Dendritic cell treated with granulocyte-macrophage colony-stimulating factor and Interleukin-4, amounts not matched to agents 40 ng/mL and 50 ng/mL, for 4 days (primary cell): ENCODE measurements at regions not wholly inside any gene's neighbourhood (a gene's known extent, or its start where the extent isn't known, plus 50 kb on each side); places are given as distances from the start of the nearest gene placed in this dataset.
"Not testable (repeated sequence)": the region's sequence is repeated elsewhere in the genome, so short reads cannot be mapped to it uniquely, and the experiment has no call there.

ENCODE experiments used
- H3K27ac Mint-ChIP-seq: one replicate; pipeline ENCODE4 v1.8.0; 2022; ENCODE audit warnings: mild to moderate bottlenecking, mixed read lengths
- H3K27me3 Mint-ChIP-seq: one replicate; pipeline ENCODE4 v1.8.0; 2022; ENCODE audit warnings: mild to moderate bottlenecking, mixed read lengths
- H3K36me3 Mint-ChIP-seq: one replicate; pipeline ENCODE4 v1.8.0; 2022; ENCODE audit warnings: low read depth, mixed read lengths
- H3K4me1 Mint-ChIP-seq: one replicate; pipeline ENCODE4 v1.8.0; 2022; ENCODE audit warnings: low read depth, mixed read lengths
- H3K4me3 Mint-ChIP-seq: one replicate; pipeline ENCODE4 v1.8.0; 2022; ENCODE audit warnings: mild to moderate bottlenecking, moderate library complexity, mixed read lengths
- H3K9me3 Mint-ChIP-seq: one replicate; pipeline ENCODE4 v1.8.0; 2022; ENCODE audit warnings: mixed read lengths
- intact Hi-C: fragments of 100-400 bp; cut with micrococcal nuclease; formaldehyde crosslinking; loops from one replicate; pipeline ENCODE4 v1.15.0; 2022

DNA sequence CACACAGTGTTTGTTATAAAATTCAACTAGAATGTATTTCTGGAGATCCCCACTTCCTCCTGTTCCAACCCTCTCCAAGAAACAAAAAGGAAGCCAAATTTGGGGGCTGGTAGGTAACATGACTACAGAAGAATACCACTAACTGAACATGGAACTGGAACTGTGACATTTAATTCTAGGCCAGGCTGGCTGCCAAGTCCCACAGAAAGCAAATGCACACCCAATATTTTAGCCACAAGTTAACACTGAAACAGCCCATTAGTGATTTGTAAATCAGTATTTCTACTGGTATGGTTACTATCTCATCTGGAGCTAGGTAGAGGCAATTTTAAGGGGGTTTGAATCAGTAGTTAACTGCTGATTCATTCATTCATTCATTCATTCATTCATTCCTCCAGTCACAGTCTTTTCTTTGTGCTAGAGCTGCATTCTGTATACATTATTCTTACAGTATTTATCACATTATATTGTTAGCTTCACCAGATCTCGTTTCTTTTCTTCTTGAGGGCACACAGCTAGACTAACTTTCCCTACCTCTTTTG is 131.7 kb upstream of the GDNF start:
- Mint-ChIP-seq H3K36me3 (no peaks in the 10 kb centered on the region), H3K4me1 (no peaks in the 10 kb centered on the region), H3K27me3 (no peaks in the 10 kb centered on the region), H3K9me3 (peaks cover 4% of the 10 kb centered on the region), H3K4me3 (no peak overlapping the region), H3K27ac (no peak overlapping the region)
- intact Hi-C loops = no loop called here

DNA sequence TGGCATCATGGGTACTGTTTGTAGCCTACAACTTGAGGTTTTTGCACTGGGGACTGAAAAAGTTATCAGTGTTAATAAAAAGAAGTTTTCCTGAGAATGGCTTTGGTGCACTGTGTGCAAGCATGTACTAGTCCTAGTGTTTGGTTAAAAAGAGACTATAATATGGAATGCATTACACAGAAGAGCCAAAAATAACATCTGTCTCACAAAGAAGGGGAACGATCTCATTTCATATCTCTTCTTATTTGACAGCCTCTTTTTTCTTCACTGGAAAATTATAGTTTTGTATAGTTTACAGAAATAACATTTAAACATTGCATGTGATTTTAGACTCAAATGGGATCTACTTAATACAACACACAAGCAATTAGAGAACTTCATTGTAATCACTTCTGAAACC is 127.0 kb upstream of the GDNF start:
- no peaks in the 10 kb centered on the region for H3K4me1 Mint-ChIP-seq
- no peak overlapping the region for H3K4me3 Mint-ChIP-seq
- intact Hi-C loops = no loop called here

DNA sequence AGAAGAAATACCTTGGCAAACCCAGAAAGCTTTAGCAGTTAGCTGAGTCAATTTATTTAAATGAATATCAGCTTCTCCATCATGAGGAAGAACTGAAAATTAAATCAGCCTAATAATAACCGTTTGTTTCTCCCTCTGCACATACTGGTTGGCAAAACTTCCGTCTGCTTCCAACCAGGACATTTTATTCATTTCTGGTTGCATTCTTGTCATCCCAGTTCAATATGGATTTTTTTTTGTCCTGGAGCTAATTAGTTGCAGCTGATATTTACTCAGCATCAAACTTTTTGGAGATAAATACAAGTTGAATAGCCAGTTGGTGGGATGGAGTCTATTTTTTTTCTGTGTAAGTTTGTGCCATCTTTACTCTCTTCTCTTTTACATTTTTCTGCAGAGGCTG is 126.5 kb upstream of the GDNF start:
- Mint-ChIP-seq H3K4me3 (no peak overlapping the region), H3K4me1 (no peaks in the 10 kb centered on the region), H3K27ac (no peak overlapping the region), H3K9me3 (no peaks in the 10 kb centered on the region), H3K36me3 (no peaks in the 10 kb centered on the region), H3K27me3 (no peaks in the 10 kb centered on the region)
- intact Hi-C loops = no loop called here

More for the DNA sequence above, 127.0 kb upstream of the GDNF start:
- Mint-ChIP-seq H3K27me3 (no peaks in the 10 kb centered on the region), H3K27ac (no peak overlapping the region), H3K36me3 (no peaks in the 10 kb centered on the region), H3K9me3 (no peaks in the 10 kb centered on the region)

DNA sequence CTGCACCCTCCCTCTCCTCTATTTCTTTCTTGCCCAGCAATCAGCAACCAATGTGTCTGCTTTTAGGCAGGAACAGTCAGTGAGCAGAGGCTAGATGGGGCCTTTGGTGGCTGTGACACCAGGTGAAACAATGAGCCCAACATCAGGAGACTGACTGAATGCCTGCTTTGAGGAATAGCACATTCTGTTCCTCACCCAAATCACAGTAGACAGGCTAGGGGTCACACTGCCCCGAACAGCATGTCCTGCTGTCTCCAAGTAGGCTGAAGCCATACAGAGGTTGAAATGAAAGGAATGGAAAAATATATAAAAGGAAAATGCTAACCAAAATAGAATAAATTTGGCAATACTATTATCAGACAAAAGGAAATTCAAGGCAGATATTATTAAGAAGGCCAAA is 122.5 kb upstream of the GDNF start:
- H3K4me1 Mint-ChIP-seq = no peaks in the 10 kb centered on the region
- no peaks in the 10 kb centered on the region for H3K36me3 Mint-ChIP-seq
- H3K27me3 Mint-ChIP-seq = no peaks in the 10 kb centered on the region
- H3K4me3 Mint-ChIP-seq = no peak overlapping the region
- H3K9me3 Mint-ChIP-seq = peaks cover 30% of the 10 kb centered on the region
- H3K27ac Mint-ChIP-seq = no peak overlapping the region
- intact Hi-C loops = no loop called here

DNA sequence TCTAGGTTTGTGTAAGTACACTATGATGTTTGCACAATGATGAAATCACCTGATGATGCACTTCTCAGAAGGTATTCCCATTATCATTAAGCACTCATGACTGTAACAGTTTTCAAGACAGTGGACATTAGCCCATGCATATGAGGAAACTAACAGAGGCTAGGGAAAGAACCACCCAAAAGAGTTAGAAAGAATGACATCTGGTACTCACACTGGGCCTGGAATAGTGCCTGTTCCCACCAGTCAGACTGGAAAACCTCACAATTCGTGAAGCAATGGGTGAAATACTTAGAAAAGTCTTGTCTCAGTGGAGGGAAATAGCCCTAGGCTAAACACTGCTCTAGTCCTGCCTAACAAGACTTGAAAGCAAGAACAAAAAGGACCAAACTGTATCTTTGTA is 117.4 kb upstream of the GDNF start:
- no peaks in the 10 kb centered on the region for H3K4me1 Mint-ChIP-seq
- H3K27me3 Mint-ChIP-seq = no peaks in the 10 kb centered on the region
- no peak overlapping the region for H3K27ac Mint-ChIP-seq
- peaks cover 31% of the 10 kb centered on the region for H3K9me3 Mint-ChIP-seq
- H3K36me3 Mint-ChIP-seq = no peaks in the 10 kb centered on the region
- intact Hi-C loops = no loop called here
- H3K4me3 Mint-ChIP-seq = no peak overlapping the region

DNA sequence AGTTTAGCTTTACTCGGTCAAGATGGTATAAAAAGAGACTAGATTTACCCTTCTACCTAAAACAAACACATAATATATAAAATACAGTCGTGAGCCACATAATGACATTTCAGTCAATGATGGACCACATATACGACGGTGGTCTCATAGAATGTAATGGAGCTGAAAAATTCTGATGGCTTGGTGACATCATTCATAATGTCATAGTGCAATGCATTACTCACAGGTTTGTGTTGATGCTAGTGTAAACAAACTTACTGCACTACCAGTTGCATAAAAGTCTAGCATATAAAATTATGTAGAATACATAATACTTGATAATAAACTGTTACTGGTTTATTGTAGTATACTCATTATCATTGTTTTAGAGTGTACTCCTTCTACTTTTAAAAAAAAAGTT is 115.9 kb upstream of the GDNF start:
- H3K27ac Mint-ChIP-seq = no peak overlapping the region
- H3K36me3 Mint-ChIP-seq = no peaks in the 10 kb centered on the region
- no peak overlapping the region for H3K4me3 Mint-ChIP-seq
- intact Hi-C loops = no loop called here
- no peaks in the 10 kb centered on the region for H3K27me3 Mint-ChIP-seq
- H3K4me1 Mint-ChIP-seq = no peaks in the 10 kb centered on the region
- H3K9me3 Mint-ChIP-seq = peaks cover 37% of the 10 kb centered on the region

DNA sequence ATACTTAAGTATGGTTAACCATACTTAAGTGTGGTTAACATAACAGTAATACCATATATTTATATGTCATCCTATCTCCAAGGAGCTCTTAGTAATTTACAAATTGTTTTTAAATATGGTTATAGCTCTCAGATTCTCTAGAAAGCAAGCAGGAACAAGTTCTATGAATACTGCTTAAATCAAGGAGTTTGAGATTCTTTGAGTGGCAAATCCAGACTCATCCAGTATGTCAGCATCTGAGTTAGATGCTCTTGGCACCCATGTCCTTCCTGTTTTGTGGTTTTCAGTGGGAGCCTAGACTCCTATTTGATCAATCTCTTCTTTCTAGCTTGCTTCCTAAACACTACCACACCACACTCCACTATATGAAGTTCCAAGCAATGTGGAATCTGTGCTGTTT is 114.7 kb upstream of the GDNF start:
- Mint-ChIP-seq H3K4me1 (no peaks in the 10 kb centered on the region), H3K27ac (no peak overlapping the region), H3K27me3 (no peaks in the 10 kb centered on the region), H3K9me3 (peaks cover 29% of the 10 kb centered on the region), H3K36me3 (no peaks in the 10 kb centered on the region), H3K4me3 (no peak overlapping the region)
- intact Hi-C loops = no loop called here

DNA sequence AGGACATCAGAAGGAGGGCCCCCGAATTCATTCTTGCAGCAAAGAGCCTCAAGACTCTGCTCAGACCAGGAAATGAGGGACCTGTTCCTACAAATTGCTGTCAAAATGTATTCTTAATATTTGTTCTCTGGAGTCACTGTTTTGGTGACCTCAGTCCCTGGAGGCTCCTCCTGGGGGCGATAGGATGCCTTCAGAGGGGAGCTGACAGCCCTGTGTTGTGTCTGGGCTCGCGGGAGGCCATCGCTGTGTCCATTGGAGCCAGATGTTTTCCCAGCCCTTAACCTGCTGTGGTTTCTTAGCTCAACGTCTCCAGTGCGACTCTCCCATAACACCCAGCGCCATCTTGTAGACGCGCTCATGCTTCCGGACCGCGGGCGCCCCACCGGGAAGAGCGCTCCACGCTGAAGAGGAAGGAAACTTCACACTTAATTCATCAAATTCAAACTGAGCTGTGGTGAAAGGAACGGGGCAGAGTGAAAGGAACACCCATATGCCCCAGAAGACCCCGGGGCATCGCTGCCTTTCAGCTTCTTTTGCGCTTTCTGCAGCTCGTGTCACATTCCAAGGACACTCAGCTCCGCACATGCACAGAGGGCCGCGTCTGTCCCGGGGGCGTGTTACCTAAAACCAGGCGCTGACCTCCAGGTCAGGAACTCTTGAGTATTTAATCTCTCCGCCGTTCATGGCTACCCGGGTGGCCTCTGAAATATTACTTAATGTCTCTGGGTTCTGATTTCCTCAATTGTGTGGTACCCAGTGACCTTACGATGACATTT is 112.3 kb upstream of the GDNF start:
- Mint-ChIP-seq H3K4me1 (no peaks in the 10 kb centered on the region), H3K27ac (no peak overlapping the region), H3K9me3 (peaks cover 7% of the 10 kb centered on the region), H3K27me3 (no peaks in the 10 kb centered on the region), H3K36me3 (no peaks in the 10 kb centered on the region), H3K4me3 (no peak overlapping the region)
- intact Hi-C loops = no loop called here

DNA sequence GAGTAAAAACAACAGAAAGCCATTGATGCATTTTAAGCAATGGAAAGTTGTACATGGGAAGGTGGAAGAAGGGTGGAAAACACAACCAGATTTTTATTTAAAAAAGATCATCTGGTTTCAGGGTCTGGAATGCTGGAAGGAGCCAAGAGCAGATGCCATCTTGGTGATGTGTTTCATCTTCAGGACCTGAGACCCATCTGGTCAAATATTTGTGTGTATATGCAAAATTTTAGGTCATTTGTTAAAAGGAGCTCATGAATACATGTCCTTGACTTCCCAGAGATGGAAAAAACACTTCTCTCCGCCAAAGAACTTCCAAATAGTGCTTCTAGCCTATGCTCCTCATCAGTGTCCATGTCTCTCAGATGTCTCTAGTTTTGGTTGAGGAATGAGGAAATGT is 110.6 kb upstream of the GDNF start:
- Mint-ChIP-seq H3K4me3 (no peak overlapping the region), H3K4me1 (no peaks in the 10 kb centered on the region), H3K27ac (no peak overlapping the region), H3K36me3 (no peaks in the 10 kb centered on the region), H3K9me3 (peaks cover 7% of the 10 kb centered on the region), H3K27me3 (no peaks in the 10 kb centered on the region)
- intact Hi-C loops = no loop called here

DNA sequence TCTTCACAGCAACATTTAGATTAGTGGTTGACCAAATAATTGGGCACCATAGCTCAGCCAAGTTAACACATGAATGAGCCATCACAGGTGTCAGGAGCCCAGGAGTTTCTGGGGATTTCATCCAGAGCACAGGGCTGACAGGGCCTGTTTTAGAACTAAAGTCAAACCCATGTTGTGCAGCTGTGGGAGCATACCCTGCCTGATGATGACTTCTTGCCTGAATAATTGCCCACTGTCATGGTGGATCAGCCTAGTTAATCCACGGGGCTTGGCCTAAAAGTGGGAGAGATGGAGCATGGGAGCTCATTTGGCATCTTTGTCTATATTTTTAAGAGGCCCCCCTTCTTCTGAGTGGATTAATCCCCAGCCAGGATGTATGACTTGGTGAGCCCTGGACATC is 105.6 kb upstream of the GDNF start:
- no peak overlapping the region for H3K4me3 Mint-ChIP-seq
- intact Hi-C loops = no loop called here
- H3K27me3 Mint-ChIP-seq = no peaks in the 10 kb centered on the region
- no peaks in the 10 kb centered on the region for H3K36me3 Mint-ChIP-seq
- H3K27ac Mint-ChIP-seq = no peak overlapping the region
- H3K4me1 Mint-ChIP-seq = no peaks in the 10 kb centered on the region
- H3K9me3 Mint-ChIP-seq = no peaks in the 10 kb centered on the region

DNA sequence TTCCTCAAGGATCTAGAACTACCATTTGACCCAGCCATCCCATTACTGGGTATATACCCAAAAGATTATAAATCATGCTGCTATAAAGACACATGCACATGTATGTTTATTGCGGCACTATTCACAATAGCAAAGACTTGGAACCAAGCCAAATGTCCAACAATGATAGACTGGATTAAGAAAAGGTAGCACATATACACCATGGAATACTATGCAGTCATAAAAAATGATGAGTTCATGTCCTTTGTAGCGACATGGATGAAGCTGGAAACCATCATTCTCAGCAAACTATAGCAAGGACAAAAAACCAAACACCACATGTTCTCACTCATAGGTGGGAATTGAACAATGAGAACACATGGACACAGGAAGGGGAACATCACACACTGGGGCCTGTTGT is 103.3 kb upstream of the GDNF start:
- H3K9me3 Mint-ChIP-seq, H3K4me3 Mint-ChIP-seq, intact Hi-C loops, H3K27me3 Mint-ChIP-seq, H3K27ac Mint-ChIP-seq, H3K36me3 Mint-ChIP-seq, H3K4me1 Mint-ChIP-seq: not testable (repeated sequence)

DNA sequence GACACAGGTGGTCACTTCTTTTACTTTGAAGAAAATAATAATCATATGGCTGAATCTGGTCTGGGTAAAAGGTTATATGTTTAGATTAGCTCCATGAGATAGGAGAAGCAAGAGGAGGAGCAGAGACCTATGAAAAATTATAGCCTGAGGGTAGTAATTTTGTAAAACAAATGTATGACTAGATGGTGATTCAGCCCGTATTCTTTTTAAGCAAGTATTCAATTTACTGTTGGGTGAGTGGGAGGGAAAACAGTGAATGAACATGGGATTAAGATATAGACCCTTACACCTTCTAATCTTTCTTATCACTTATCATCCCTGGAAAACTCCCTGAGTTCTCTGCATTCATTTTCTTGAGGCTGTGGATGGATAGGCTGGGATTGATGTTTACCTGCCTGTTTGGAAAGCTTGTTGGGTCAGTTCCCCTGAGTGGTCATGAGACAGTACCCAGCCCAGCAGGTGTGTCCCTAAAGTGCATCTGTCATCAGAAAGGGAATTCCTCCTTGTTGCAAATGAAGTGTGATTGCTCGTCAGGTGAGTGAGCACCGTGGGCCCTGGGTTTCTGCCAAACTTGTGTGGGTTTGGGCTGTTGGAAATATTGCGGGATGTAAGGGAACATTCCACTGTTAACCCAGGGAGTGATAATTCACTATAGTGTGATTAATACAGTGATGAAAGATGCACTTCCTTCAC is 101.2 kb upstream of the GDNF start:
- no peaks in the 10 kb centered on the region for H3K9me3 Mint-ChIP-seq
- peaks cover 2% of the 10 kb centered on the region for H3K27me3 Mint-ChIP-seq
- no peak overlapping the region for H3K27ac Mint-ChIP-seq
- intact Hi-C loops = no loop called here
- no peaks in the 10 kb centered on the region for H3K36me3 Mint-ChIP-seq
- no peaks in the 10 kb centered on the region for H3K4me1 Mint-ChIP-seq
- H3K4me3 Mint-ChIP-seq = no peak overlapping the region

DNA sequence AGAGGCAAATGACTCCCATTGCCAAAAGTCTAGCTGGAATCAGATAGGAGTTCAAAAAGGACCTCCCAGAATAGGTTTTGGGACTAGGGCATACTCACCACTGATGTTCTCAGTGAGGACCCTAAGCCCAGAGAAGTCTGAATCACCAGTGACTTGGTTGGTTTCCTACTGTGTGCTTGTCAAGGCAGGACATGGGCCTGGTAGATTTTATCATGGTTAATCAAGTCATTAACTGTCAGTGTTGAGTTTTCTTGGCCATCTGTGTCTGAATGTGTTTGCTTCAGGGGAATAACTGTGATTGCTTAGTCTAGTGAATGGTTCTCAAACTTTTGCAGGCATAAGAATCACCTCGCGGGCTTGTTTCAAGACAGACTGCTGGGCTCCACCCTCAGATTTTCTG is 99.0 kb upstream of the GDNF start:
- peaks cover 2% of the 10 kb centered on the region for H3K27me3 Mint-ChIP-seq
- no peaks in the 10 kb centered on the region for H3K4me1 Mint-ChIP-seq
- no peak overlapping the region for H3K27ac Mint-ChIP-seq
- no peaks in the 10 kb centered on the region for H3K9me3 Mint-ChIP-seq
- no peaks in the 10 kb centered on the region for H3K36me3 Mint-ChIP-seq
- H3K4me3 Mint-ChIP-seq = no peak overlapping the region
- intact Hi-C loops = no loop called here

DNA sequence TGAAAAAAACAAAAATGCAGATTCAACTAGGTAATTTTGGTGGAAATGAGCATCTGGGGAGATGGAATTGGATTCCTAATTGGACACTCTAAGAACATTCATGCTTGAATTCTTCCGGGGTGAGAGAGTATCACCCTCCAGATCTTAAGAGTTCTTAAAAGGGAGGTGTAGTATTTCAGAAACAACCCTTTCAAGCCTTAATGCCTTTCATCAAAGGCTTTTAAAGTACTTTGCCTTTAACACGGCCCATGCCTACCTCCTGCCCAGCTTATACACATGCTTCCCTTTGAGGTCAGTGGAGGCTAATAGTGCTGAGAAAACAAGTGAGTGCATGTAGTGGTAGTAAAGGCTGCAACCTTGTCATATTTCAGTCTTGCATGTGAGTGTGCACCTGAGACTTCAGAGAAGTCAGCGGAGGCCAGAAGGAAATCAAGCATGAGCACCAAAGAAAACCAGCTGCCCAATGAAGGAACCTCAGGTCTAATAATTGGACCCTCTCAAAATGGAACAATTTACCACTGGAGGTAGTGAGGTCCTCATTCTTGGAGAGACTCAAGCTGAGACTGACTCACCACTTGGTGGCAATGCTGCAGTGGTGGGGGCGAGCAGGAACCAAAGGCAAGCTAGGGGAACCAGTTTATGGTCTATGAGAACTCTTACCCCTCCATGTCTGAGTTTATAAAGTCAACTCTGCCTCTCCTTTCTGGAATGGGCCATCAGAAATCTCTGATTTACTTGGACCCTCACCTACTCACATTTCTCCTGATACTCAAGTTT is 98.4 kb upstream of the GDNF start:
- intact Hi-C loops = no loop called here
- Mint-ChIP-seq H3K36me3 (no peaks in the 10 kb centered on the region), H3K27ac (no peak overlapping the region), H3K4me3 (no peak overlapping the region), H3K4me1 (no peaks in the 10 kb centered on the region), H3K27me3 (peaks cover 2% of the 10 kb centered on the region), H3K9me3 (no peaks in the 10 kb centered on the region)
